K562 (cell line): ENCODE measurements at regions not wholly inside any gene's neighbourhood (a gene's known extent, or its start where the extent isn't known, plus 50 kb on each side); places are given as distances from the start of the nearest gene placed in this dataset.

Source experiments
- ATAC-seq: fragments of 200-7000 bp; cut with Tn5 transposase; 3 replicates; pipeline ENCODE4 v1.9.1; 2020; ENCODE audit warnings: moderate library complexity
- BruUV-seq: library from RNA; stranded (reverse); fragments of 400-500 nt; replicated peaks from 2 replicates; lab custom pipeline; 2021; lab: Mats Ljungman, UMichigan
- CTCF ChIA-PET: fragments of 300-600 bp; formaldehyde crosslinking; extraction: SDS; loops from one replicate; lab custom pipeline; 2021; ENCODE audit warnings: low intra/inter-chr PET ratio; lab: Yijun Ruan, JAX
- POLR2A ChIA-PET: fragments of 300-600, 350-650 bp; sonication (Branson Sonifier 250); formaldehyde crosslinking; extraction: SDS; loops from one replicate; lab custom pipeline; 2021; ENCODE audit warnings: antibody characterized with exemption, inconsistent platforms; lab: Yijun Ruan, JAX
- DNase-seq, 4 experiments: peaks; one replicate each; pipeline versions ENCODE4 v3.0.0 to v3.0.0-alpha.2; 2011 to 2018; ENCODE audit warnings: low spot score in 3 of 4, mixed read lengths in 3 of 4; ENCODE audit errors: extremely low read depth in 1 of 4
- FAIRE-seq: peaks from 2 replicates; lab custom pipeline; 2011; peaks lifted over from hg19 to GRCh38; lab: Jason Lieb, UNC
- H2AFZ ChIP-seq: 2 replicates; pipeline ENCODE4 v1.6.0; 2011; ENCODE audit warnings: low read depth, low read length, control low read depth, inconsistent platforms
- H3K27ac ChIP-seq: fragments of 200-600 bp; 3 replicates; pipeline ENCODE4 v1.8.0; 2011; ENCODE audit warnings: low read depth, mild to moderate bottlenecking, control low read depth, inconsistent platforms, low read length, moderate library complexity, mixed read lengths; ENCODE audit errors: extremely low read depth
- H3K27me3 ChIP-seq, 2 experiments: fragments of 300-600 bp in 1 of 2; 2 replicates in 1 of 2; 3 replicates in 1 of 2; pipeline versions ENCODE4 v1.6.0 to v1.8.0; 2011; ENCODE audit warnings: inconsistent platforms in 2 of 2, low read length in 2 of 2, mild to moderate bottlenecking in 1 of 2, mixed read lengths in 1 of 2, moderate library complexity in 1 of 2; ENCODE audit not compliant: control insufficient read depth in 2 of 2, insufficient read depth in 2 of 2
- H3K36me3 ChIP-seq: fragments of 300-600 bp; 3 replicates; pipeline ENCODE4 v1.8.0; 2011; ENCODE audit warnings: mild to moderate bottlenecking, low read length, inconsistent platforms; ENCODE audit not compliant: control insufficient read depth, insufficient read depth
- H3K4me1 ChIP-seq, 2 experiments: fragments of 200-600 bp in 1 of 2; replicated peaks in 1 of 2; 2 replicates in 1 of 2; 3 replicates in 1 of 2; pipeline versions ENCODE4 v1.5.1 to v1.8.0; 2011; ENCODE audit warnings: inconsistent platforms in 2 of 2, low read length in 2 of 2, mild to moderate bottlenecking in 1 of 2, mixed read lengths in 1 of 2, moderate library complexity in 1 of 2; ENCODE audit not compliant: control insufficient read depth in 2 of 2, insufficient read depth in 2 of 2
- H3K4me2 ChIP-seq: 2 replicates; pipeline ENCODE4 v1.6.1; 2011; ENCODE audit warnings: low read length, control low read depth, inconsistent platforms, mixed read lengths; ENCODE audit not compliant: insufficient read depth
- H3K4me3 ChIP-seq: fragments of 200-600 bp; sonication (generic), shearing (Covaris generic); 2 replicates; pipeline ENCODE4 v1.5.1; 2016; ENCODE audit warnings: control low read depth, inconsistent platforms
- H3K79me2 ChIP-seq: fragments of 200-600 bp; 3 replicates; pipeline ENCODE4 v1.8.0; 2011; ENCODE audit warnings: low read length, inconsistent platforms; ENCODE audit not compliant: control insufficient read depth, insufficient read depth
- H3K9ac ChIP-seq, 2 experiments: 2 replicates each; pipeline versions ENCODE4 v1.6.0 to v1.6.1; 2011; ENCODE audit warnings: low read depth in 2 of 2, low read length in 2 of 2, control low read depth in 1 of 2, inconsistent platforms in 1 of 2, mild to moderate bottlenecking in 1 of 2, mixed read lengths in 1 of 2; ENCODE audit not compliant: insufficient read depth in 1 of 2
- H3K9me1 ChIP-seq: one replicate; pipeline ENCODE4 v1.6.0; 2011; ENCODE audit warnings: inconsistent platforms, mild to moderate bottlenecking, low read length, moderate library complexity; ENCODE audit not compliant: control insufficient read depth, insufficient read depth
- H3K9me3 ChIP-seq: replicated peaks from 2 replicates; pipeline ENCODE4 v1.5.1; 2011; ENCODE audit warnings: low read depth, low read length, inconsistent platforms; ENCODE audit not compliant: control insufficient read depth, insufficient read depth
- H4K20me1 ChIP-seq: replicated peaks from 2 replicates; pipeline ENCODE4 v1.6.1; 2011; ENCODE audit warnings: low read length, inconsistent platforms, mixed read lengths; ENCODE audit not compliant: control insufficient read depth, insufficient read depth
- ATF7 ChIP-seq: fragments of 450-650 bp; IDR thresholded peaks from 2 replicates; pipeline ENCODE4 v1.7.1; 2014; ENCODE audit warnings: mild to moderate bottlenecking, moderate library complexity
- CBFA2T3 ChIP-seq: fragments of 450-650 bp; IDR thresholded peaks from 2 replicates; pipeline ENCODE4 v1.6.1; 2017
- CBX5 ChIP-seq: IDR thresholded peaks from 2 replicates; pipeline ENCODE4 v1.6.1; 2014; ENCODE audit warnings: low read depth, borderline replicate concordance
- CHD1 ChIP-seq: fragments of 200-600 bp; sonication (generic); IDR thresholded peaks from one replicate; pipeline ENCODE4 v1.6.1; 2012; ENCODE audit warnings: mild to moderate bottlenecking, moderate library complexity, low read length, inconsistent platforms
- CXXC5 ChIP-seq: fragments of 250-450 bp; sonication (Bioruptor Pico); IDR thresholded peaks from 2 replicates; pipeline ENCODE4 v1.8.0; 2022; ENCODE audit warnings: inconsistent platforms, mild to moderate bottlenecking, moderate library complexity
- GABPA ChIP-seq: fragments of 200-800 bp; sonication (Bioruptor generic); conservative IDR thresholded peaks from 2 replicates; pipeline ENCODE4 v1.6.1; 2016; ENCODE audit warnings: low read depth, missing genetic modification characterization, missing compliant biosample characterization
- HDAC2 ChIP-seq: fragments of 450-650 bp; IDR thresholded peaks from 2 replicates; pipeline ENCODE4 v1.6.1; 2016; ENCODE audit warnings: mild to moderate bottlenecking
- ILF3 ChIP-seq: fragments of 450-650 bp; IDR thresholded peaks from 2 replicates; pipeline ENCODE4 v1.6.1; 2018; ENCODE audit warnings: antibody characterized with exemption, mild to moderate bottlenecking, moderate library complexity, borderline replicate concordance
- KLF6 ChIP-seq: fragments of 250-450 bp; sonication (Bioruptor Pico); IDR thresholded peaks from 2 replicates; pipeline ENCODE4 v1.4.0; 2020; ENCODE audit warnings: mild to moderate bottlenecking, moderate library complexity, borderline replicate concordance
- NEUROD1 ChIP-seq: fragments of 150-350 bp; IDR thresholded peaks from 2 replicates; pipeline ENCODE4 v1.6.1; 2014; ENCODE audit warnings: borderline replicate concordance, low read length, low read depth; ENCODE audit not compliant: partially characterized antibody
- RAD21 ChIP-seq, 2 experiments: fragments of 250-450 bp in 1 of 2; fragments of 450-650 bp in 1 of 2; sonication (Bioruptor Pico) in 1 of 2; formaldehyde crosslinking in 1 of 2; IDR thresholded peaks in 1 of 2; conservative IDR thresholded peaks in 1 of 2; 2 replicates each; pipeline versions ENCODE4 v1.4.0 to v1.8.0; 2020 to 2022; ENCODE audit warnings: mild to moderate bottlenecking in 2 of 2, moderate library complexity in 1 of 2
- RUNX1 ChIP-seq: sonication (generic); IDR thresholded peaks from 2 replicates; pipeline ENCODE4 v1.6.1; 2016; ENCODE audit warnings: antibody characterized with exemption, low read depth
- SMC3 ChIP-seq: conservative IDR thresholded peaks from 2 replicates; pipeline ENCODE4 v1.6.1; 2011; ENCODE audit warnings: low read depth, low read length, improper control_type of control experiment; ENCODE audit not compliant: insufficient read depth
- STAG1 ChIP-seq: sonication (generic); formaldehyde crosslinking; IDR thresholded peaks from 2 replicates; pipeline ENCODE4 v1.5.0; 2020; ENCODE audit warnings: missing genetic modification reagents, borderline replicate concordance
- STAT6 ChIP-seq: sonication (generic); formaldehyde crosslinking; IDR thresholded peaks from 2 replicates; pipeline ENCODE4 v1.8.1; 2023; ENCODE audit warnings: mild to moderate bottlenecking, missing genetic modification reagents
- U2AF1 ChIP-seq: fragments of 200-400 bp; formaldehyde crosslinking; optimal IDR thresholded peaks from 2 replicates; pipeline ENCODE3; 2017; ENCODE audit warnings: mild to moderate bottlenecking, low read depth, low read length, moderate library complexity
- XRCC5 ChIP-seq: fragments of 200-400 bp; formaldehyde crosslinking; IDR thresholded peaks from 2 replicates; pipeline ENCODE4 v1.6.1; 2017; ENCODE audit warnings: low read depth, mild to moderate bottlenecking, low read length
- ZBTB8A ChIP-seq: fragments of 450-650 bp; IDR thresholded peaks from 2 replicates; pipeline ENCODE4 v1.6.1; 2018; ENCODE audit warnings: mild to moderate bottlenecking, moderate library complexity; ENCODE audit not compliant: partially characterized antibody
- ZEB2 ChIP-seq: fragments of 450-650 bp; IDR thresholded peaks from 2 replicates; pipeline ENCODE4 v1.6.1; 2016
- ZNF232 ChIP-seq: sonication (generic); formaldehyde crosslinking; IDR thresholded peaks from 2 replicates; pipeline ENCODE4 v1.8.0; 2022; ENCODE audit warnings: mild to moderate bottlenecking, missing genetic modification reagents
- ZNF57 ChIP-seq: fragments of 450-650 bp; formaldehyde crosslinking; IDR thresholded peaks from 2 replicates; pipeline ENCODE4 v1.4.0; 2020; ENCODE audit warnings: mild to moderate bottlenecking, moderate library complexity
- WGBS: fragments of 100-300 bp; shearing (Covaris generic); methylation state at CpG from one replicate; pipeline ENCODE4 v1.1.6; 2016; ENCODE audit warnings: low coverage, mixed read lengths; ENCODE audit not compliant: insufficient coverage; ENCODE audit errors: missing lambda C conversion rate; 5-methylcytosine and 5-hydroxymethylcytosine counted together
- in situ Hi-C: fragments of 300-500 bp; cut with MboI; formaldehyde crosslinking; loops from 4 replicates; pipeline ENCODE4 v1.15.0; 2018; ENCODE audit warnings: inconsistent platforms, mixed read lengths
- intact Hi-C: fragments of 100-400 bp; cut with micrococcal nuclease; formaldehyde crosslinking; loops from 2 replicates; pipeline ENCODE4 v1.14.2; 2022
- TF ChIP-seq, protein P1 (sequence below): fragments of 450-650 bp; formaldehyde crosslinking; IDR thresholded peaks from 2 replicates; pipeline ENCODE4 v1.4.0; 2022; ENCODE audit warnings: missing genetic modification characterization

DNA sequence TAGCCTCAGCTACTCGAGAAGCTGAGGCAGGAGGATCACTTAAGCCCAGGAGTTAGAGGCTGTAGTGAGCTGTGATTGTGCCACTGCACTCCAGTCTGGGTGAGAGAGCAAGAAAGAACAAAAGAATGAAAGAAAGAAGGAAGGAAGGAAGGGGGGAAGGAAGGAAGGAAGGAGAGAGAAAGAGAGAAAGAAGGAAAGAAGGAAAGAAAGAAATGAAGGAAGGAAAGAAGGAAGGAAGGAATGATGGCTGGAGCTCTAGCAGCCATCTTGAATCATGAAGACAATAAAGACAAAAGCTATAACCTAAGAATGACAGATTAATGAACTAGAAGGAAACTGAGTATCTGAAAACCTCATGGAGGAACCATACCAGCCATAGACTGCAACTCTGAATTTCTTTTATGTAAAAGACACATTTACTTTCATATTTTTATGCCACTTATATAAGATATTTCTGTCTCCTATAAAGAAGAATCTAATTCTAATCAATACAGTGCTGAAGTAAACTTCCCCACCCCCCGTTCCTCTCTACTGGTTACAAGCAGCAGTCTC is 522.3 kb upstream of the JARID2 start:
- no peak for DNase-seq
- no peak for FAIRE-seq
- in situ Hi-C loops = no loop called here
- no peak for TF ChIP-seq HDAC2
- no peak for TF ChIP-seq STAT6 (CRISPR knock-in tag)
- TF ChIP-seq RAD21 (CRISPR knock-in tag; conservative IDR thresholded peaks at IDR 0.05 in 1 of 2, IDR thresholded peaks at IDR 0.05 in 1 of 2) = no peak
- TF ChIP-seq RUNX1 = no peak
- TF ChIP-seq XRCC5 = no peak
- TF ChIP-seq ILF3 = no peak
- no peak for TF ChIP-seq ZEB2
- TF ChIP-seq ZNF57 (CRISPR knock-in tag) = no peak
- TF ChIP-seq, protein P1, sequence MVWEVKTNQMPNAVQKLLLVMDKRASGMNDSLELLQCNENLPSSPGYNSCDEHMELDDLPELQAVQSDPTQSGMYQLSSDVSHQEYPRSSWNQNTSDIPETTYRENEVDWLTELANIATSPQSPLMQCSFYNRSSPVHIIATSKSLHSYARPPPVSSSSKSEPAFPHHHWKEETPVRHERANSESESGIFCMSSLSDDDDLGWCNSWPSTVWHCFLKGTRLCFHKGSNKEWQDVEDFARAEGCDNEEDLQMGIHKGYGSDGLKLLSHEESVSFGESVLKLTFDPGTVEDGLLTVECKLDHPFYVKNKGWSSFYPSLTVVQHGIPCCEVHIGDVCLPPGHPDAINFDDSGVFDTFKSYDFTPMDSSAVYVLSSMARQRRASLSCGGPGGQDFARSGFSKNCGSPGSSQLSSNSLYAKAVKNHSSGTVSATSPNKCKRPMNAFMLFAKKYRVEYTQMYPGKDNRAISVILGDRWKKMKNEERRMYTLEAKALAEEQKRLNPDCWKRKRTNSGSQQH (CRISPR knock-in tag) = 0 out of 2 replicates have a peak, but pooled peaks have one; percentile 19
- TF ChIP-seq NEUROD1 = no peak
- TF ChIP-seq SMC3 = no peak
- no peak for TF ChIP-seq ZBTB8A
- TF ChIP-seq CBFA2T3 = no peak
- TF ChIP-seq U2AF1 = no peak
- no peak for TF ChIP-seq GABPA (tag)
- TF ChIP-seq KLF6 (CRISPR knock-in tag) = no peak
- no peak for TF ChIP-seq STAG1 (CRISPR knock-in tag)
- TF ChIP-seq CHD1 = no peak
- no peak for TF ChIP-seq ATF7
- no peak for TF ChIP-seq CBX5
- no peak for TF ChIP-seq ZNF232 (CRISPR knock-in tag)
- TF ChIP-seq CXXC5 = no peak

More for the DNA sequence above, 522.3 kb upstream of the JARID2 start:
- Histone ChIP-seq H3K4me1 (peaks cover 5 to 41% of the 10 kb centered on the region in 2 experiments), H3K4me2 (no peak overlapping the region), H3K79me2 (no peaks in the 10 kb centered on the region), H3K36me3 (no peaks in the 10 kb centered on the region), H3K9ac (no peak overlapping the region), H2AFZ (peak overlapping the region; percentile 79), H3K4me3 (no peak overlapping the region), H3K9me3 (no peaks in the 10 kb centered on the region), H4K20me1 (no peaks in the 10 kb centered on the region), H3K27ac (no peak overlapping the region), H3K9me1 (no peaks in the 10 kb centered on the region), H3K27me3 (no peaks in the 10 kb centered on the region)
- intact Hi-C loops = loop anchor here (10.0 kb wide), 1 partner anchor 521 kb away; the partner anchor contains the start of gene JARID2
- CTCF ChIA-PET = no interaction called here
- ATAC-seq = no peak
- 47% methylated on average over 2 of the region's 2 CpGs for WGBS
- no TSS peak for BruUV-seq
- POLR2A ChIA-PET = no interaction called here
